Mammary epithelial cell (primary cell): ENCODE measurements at regions not wholly inside any gene's neighbourhood (a gene's known extent, or its start where the extent isn't known, plus 50 kb on each side); places are given as distances from the start of the nearest gene placed in this dataset.

Experiments
- CTCF ChIP-seq, 2 donors: IDR thresholded peaks in 1 of 2; conservative IDR thresholded peaks in 1 of 2; 2 replicates each; pipeline ENCODE4 v1.5.1; 2011 to 2012; ENCODE audit warnings: inconsistent platforms in 2 of 2, low read length in 2 of 2, mild to moderate bottlenecking in 2 of 2, control low read depth in 1 of 2, low read depth in 1 of 2; ENCODE audit not compliant: insufficient read depth in 1 of 2; ENCODE audit errors: extremely low read depth in 1 of 2
- EZH2 ChIP-seq: IDR thresholded peaks from 2 replicates; pipeline ENCODE4 v1.6.1; 2012; ENCODE audit warnings: low read length, inconsistent platforms, borderline replicate concordance

GRCh38 chr11:103792981-103793468 is 243.4 kb upstream of the DDI1 start:
- TF ChIP-seq CTCF (conservative IDR thresholded peaks at IDR 0.05 in 1 of 2, IDR thresholded peaks at IDR 0.05 in 1 of 2; ENCODE audit: extremely low read depth in 1 of 2, insufficient read depth in 1 of 2, low read depth in 1 of 2, low read length in 2 of 2) (no peak), EZH2 (no peak)
